CD4-positive, CD25-positive, alpha-beta regulatory T cell (primary cell): ENCODE measurements at regions not wholly inside any gene's neighbourhood (a gene's known extent, or its start where the extent isn't known, plus 50 kb on each side); places are given as distances from the start of the nearest gene placed in this dataset.

Experiments
- ATAC-seq, 2 donors: fragments of 150-1000 bp; cut with Tn5 transposase; one replicate each; pipeline ENCODE4 v1.10.0; 2021; ENCODE audit warnings: low read depth in 2 of 2, moderate number of reproducible peaks in 2 of 2, moderate library complexity in 1 of 2
- DNase-seq, 3 donors: peaks; one replicate each; pipeline versions ENCODE4 v3.0.0 to v3.0.0-alpha.2; 2012 to 2022; ENCODE audit warnings: mixed read lengths in 1 of 3
- H3K27ac ChIP-seq: one replicate; pipeline ENCODE4 v1.7.0; 2013; ENCODE audit warnings: mild to moderate bottlenecking, low read length; ENCODE audit not compliant: insufficient read depth, poor library complexity, severe bottlenecking
- H3K27me3 ChIP-seq: one replicate; pipeline ENCODE4 v1.7.0; 2013; ENCODE audit warnings: low read length; ENCODE audit not compliant: control insufficient read depth, insufficient read depth
- H3K36me3 ChIP-seq: one replicate; pipeline ENCODE4 v1.7.0; 2013; ENCODE audit warnings: mild to moderate bottlenecking, low read length, moderate library complexity; ENCODE audit not compliant: control insufficient read depth, insufficient read depth
- H3K4me1 ChIP-seq: 2 replicates; pipeline ENCODE4 v1.7.0; 2013; ENCODE audit warnings: mild to moderate bottlenecking, low read length; ENCODE audit not compliant: insufficient read depth, control insufficient read depth, poor library complexity, severe bottlenecking
- H3K4me3 ChIP-seq: one replicate; pipeline ENCODE4 v1.7.0; 2013; ENCODE audit warnings: low read depth, mild to moderate bottlenecking, low read length, moderate library complexity
- H3K9me3 ChIP-seq, 2 experiments: 1 replicate in 1 of 2; 2 replicates in 1 of 2; pipeline ENCODE4 v1.7.0; 2013; ENCODE audit warnings: low read length in 2 of 2, mild to moderate bottlenecking in 1 of 2, moderate library complexity in 1 of 2; ENCODE audit not compliant: control insufficient read depth in 2 of 2
- H3K27ac Mint-ChIP-seq, 3 donors: one replicate each; pipeline ENCODE4 v1.8.0; 2020 to 2022; ENCODE audit warnings: mild to moderate bottlenecking in 3 of 3, mixed read lengths in 3 of 3, moderate library complexity in 2 of 3
- H3K27me3 Mint-ChIP-seq: one replicate; pipeline ENCODE4 v1.8.0; 2022; ENCODE audit warnings: mild to moderate bottlenecking, mixed read lengths
- H3K36me3 Mint-ChIP-seq: one replicate; pipeline ENCODE4 v1.8.0; 2020; ENCODE audit warnings: mixed read lengths
- H3K4me1 Mint-ChIP-seq, 4 donors: one replicate each; pipeline ENCODE4 v1.8.0; 2020 to 2022; ENCODE audit warnings: mixed read lengths in 4 of 4, mild to moderate bottlenecking in 1 of 4
- H3K4me3 Mint-ChIP-seq, 4 donors: one replicate each; pipeline ENCODE4 v1.8.0; 2020 to 2022; ENCODE audit warnings: mild to moderate bottlenecking in 4 of 4, mixed read lengths in 4 of 4, moderate library complexity in 3 of 4
- H3K9me3 Mint-ChIP-seq, 7 donors: one replicate each; pipeline ENCODE4 v1.8.0; 2020 to 2022; ENCODE audit warnings: mixed read lengths in 7 of 7, mild to moderate bottlenecking in 3 of 7, moderate library complexity in 2 of 7

DNA sequence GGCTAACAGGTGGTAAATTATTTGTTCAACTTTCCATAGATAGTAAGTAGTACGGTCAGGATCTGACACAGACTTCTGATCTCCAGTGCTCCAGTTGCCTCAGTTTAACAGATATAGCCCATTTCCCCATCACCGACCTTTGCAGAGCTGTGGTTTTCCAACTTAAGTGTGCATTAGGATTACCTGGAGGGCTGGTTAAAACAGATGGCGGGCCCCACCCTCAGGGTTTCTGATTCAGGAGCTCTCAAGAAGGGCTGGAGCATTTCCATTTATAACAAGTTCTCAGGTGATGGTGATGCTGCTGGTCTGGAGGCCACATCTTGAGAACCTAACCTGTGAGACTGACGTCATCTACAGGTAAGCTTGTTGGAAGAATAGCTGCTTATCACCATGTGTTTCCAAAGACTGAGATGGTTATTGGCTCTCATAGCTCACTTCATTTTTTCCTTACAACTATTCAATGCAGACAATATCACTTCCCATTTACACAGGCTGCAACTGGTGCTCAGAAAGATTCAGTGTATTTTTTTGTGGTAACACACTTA is 360.1 kb upstream of the CHD6 start:
- ATAC-seq (no peak), DNase-seq (no peak)
- H3K27me3 Mint-ChIP-seq: no peaks in the 10 kb centered on the region
- no peaks in the 10 kb centered on the region for H3K4me1 Mint-ChIP-seq
- Histone ChIP-seq H3K27me3 (no peaks in the 10 kb centered on the region), H3K4me1 (no peaks in the 10 kb centered on the region), H3K36me3 (no peaks in the 10 kb centered on the region), H3K4me3 (no peak overlapping the region), H3K27ac (no peak overlapping the region), H3K9me3 (no peaks in the 10 kb centered on the region)
- H3K4me3 Mint-ChIP-seq: no peak overlapping the region
- H3K36me3 Mint-ChIP-seq: no peaks in the 10 kb centered on the region
- peaks cover 0 to 7% (median 2%) of the 10 kb centered on the region in 7 donors for H3K9me3 Mint-ChIP-seq
- H3K27ac Mint-ChIP-seq: no peak overlapping the region

DNA sequence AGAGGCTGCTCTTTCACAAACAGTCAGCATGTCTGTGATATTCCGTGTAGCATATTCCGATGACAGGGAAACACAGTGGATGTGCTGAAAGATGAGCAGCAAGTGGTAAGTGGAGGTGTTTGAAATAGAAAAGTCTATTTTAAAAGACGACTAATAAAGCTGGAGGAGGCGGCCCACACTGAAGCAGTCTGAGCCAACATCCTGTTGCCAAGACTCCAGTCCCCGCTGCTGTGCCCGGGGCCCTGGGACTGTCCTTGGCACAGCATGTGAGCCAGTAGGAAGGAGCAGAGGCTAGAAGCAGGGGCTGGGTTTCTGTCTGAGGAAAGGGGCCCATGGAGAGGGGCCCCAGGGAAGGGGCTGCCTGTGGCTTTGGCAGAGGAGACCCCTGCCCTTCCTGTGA is 351.5 kb upstream of the CHD6 start:
- Mint-ChIP-seq H3K36me3 (no peaks in the 10 kb centered on the region), H3K9me3 (peaks cover 0 to 16% (median 2%) of the 10 kb centered on the region in 7 donors), H3K27ac (no peak overlapping the region), H3K4me3 (no peak overlapping the region), H3K27me3 (no peaks in the 10 kb centered on the region), H3K4me1 (no peaks in the 10 kb centered on the region)
- no peaks in the 10 kb centered on the region for H3K9me3 ChIP-seq
- no peaks in the 10 kb centered on the region for H3K27me3 ChIP-seq
- no peaks in the 10 kb centered on the region for H3K36me3 ChIP-seq
- ATAC-seq: no peak
- H3K4me1 ChIP-seq: no peaks in the 10 kb centered on the region
- H3K27ac ChIP-seq: no peak overlapping the region
- DNase-seq: no peak
- H3K4me3 ChIP-seq: no peak overlapping the region

DNA sequence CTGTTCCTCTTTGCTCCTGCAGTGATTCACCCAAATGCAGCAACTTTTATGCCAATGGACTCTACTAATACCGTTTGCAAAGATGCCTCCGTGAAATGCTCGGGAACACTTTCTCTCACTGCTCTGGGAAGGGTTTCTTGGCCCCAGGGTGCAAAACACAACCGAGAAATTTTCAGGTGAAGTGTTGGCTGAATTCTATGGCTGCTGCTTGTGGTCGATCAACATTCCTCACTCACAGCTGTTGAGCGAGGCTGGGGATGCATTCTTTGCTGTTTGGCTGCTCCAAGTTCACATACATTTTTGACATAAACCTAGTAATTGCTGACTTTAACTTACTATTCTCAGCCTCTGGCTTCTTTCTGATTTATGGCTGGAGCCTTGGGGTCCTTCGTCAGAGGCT is 342.0 kb upstream of the CHD6 start:
- no peak overlapping the region for H3K27ac Mint-ChIP-seq
- Histone ChIP-seq H3K27me3 (no peaks in the 10 kb centered on the region), H3K4me1 (no peaks in the 10 kb centered on the region), H3K36me3 (no peaks in the 10 kb centered on the region), H3K9me3 (no peaks in the 10 kb centered on the region), H3K27ac (no peak overlapping the region), H3K4me3 (no peak overlapping the region)
- no peak overlapping the region for H3K4me3 Mint-ChIP-seq
- no peaks in the 10 kb centered on the region for H3K27me3 Mint-ChIP-seq
- peaks cover 0 to 5% (median 0%) of the 10 kb centered on the region in 7 donors for H3K9me3 Mint-ChIP-seq
- no peaks in the 10 kb centered on the region for H3K4me1 Mint-ChIP-seq
- ATAC-seq: no peak
- H3K36me3 Mint-ChIP-seq: no peaks in the 10 kb centered on the region
- no peak for DNase-seq

DNA sequence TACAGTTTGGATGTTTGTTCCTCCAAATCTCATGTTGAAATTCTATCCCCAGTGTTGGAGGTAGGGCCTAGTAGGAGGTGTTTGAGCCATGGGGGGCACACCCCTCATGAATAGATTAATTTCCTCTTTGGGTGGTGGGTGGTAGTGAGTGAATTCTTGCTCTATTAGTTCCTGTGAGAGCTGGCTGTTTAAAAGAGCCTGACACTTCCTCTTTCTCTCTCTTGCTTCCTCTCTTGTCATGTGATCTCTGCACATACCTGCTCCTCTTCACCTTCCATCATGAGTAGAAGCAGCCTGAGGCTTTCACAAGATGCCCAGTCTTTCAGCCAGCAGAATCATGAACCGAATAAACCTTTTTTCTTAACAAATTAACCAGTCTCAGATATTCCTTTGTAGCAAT is 340.2 kb upstream of the CHD6 start:
- no peaks in the 10 kb centered on the region for H3K36me3 ChIP-seq
- ATAC-seq: no peak
- Mint-ChIP-seq H3K4me1 (no peaks in the 10 kb centered on the region), H3K27ac (no peak overlapping the region), H3K4me3 (no peak overlapping the region), H3K9me3 (peaks cover 0 to 3% (median 0%) of the 10 kb centered on the region in 7 donors), H3K36me3 (no peaks in the 10 kb centered on the region), H3K27me3 (peaks cover under 1% of the 10 kb centered on the region)
- no peaks in the 10 kb centered on the region for H3K4me1 ChIP-seq
- no peak overlapping the region for H3K4me3 ChIP-seq
- no peaks in the 10 kb centered on the region for H3K27me3 ChIP-seq
- H3K27ac ChIP-seq: no peak overlapping the region
- no peaks in the 10 kb centered on the region for H3K9me3 ChIP-seq
- no peak for DNase-seq

DNA sequence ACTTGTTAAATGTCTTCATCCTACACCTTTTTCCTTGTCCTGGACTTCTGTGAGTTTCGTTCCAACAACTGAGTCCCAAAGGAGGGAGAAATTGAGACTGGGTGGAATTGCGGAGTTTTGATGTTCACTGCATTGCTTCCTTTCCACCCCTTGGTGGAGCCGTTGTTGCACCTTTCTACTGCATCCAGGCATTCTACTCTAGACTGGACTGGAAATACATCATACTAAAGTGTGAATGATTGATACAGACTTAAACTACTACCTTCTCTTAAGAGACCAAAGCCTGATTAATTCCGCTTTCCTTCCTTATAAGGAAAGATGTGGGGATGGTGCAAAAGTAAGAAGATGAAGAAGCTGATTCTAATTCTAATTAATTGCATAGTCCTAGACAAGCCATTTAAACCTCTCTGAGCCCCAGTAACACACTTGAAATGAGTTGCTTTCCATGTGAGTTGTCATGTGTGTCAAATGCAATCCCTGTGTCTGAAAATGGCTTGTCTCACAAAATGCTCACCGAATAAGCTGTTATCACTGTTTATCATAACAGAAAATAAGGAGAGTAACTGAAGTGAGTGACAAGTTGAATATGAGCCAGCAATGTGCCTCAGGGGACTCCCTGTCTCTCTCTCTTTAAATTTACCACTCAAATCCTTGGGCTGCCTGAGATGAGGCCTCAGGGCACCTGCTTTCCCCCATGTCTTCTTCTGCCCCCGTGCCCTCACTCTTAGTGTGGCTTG is 338.3 kb upstream of the CHD6 start:
- no peaks in the 10 kb centered on the region for H3K36me3 Mint-ChIP-seq
- H3K27ac ChIP-seq: no peak overlapping the region
- DNase-seq (no peak), ATAC-seq (no peak)
- no peaks in the 10 kb centered on the region for H3K36me3 ChIP-seq
- H3K4me1 ChIP-seq: no peaks in the 10 kb centered on the region
- H3K9me3 Mint-ChIP-seq: peaks cover 0 to 3% (median 0%) of the 10 kb centered on the region in 7 donors
- H3K4me1 Mint-ChIP-seq: no peaks in the 10 kb centered on the region
- H3K4me3 ChIP-seq: no peak overlapping the region
- no peaks in the 10 kb centered on the region for H3K9me3 ChIP-seq
- H3K27me3 ChIP-seq: no peaks in the 10 kb centered on the region
- H3K27me3 Mint-ChIP-seq: peaks cover 7% of the 10 kb centered on the region
- H3K27ac Mint-ChIP-seq: no peak overlapping the region
- no peak overlapping the region for H3K4me3 Mint-ChIP-seq

DNA sequence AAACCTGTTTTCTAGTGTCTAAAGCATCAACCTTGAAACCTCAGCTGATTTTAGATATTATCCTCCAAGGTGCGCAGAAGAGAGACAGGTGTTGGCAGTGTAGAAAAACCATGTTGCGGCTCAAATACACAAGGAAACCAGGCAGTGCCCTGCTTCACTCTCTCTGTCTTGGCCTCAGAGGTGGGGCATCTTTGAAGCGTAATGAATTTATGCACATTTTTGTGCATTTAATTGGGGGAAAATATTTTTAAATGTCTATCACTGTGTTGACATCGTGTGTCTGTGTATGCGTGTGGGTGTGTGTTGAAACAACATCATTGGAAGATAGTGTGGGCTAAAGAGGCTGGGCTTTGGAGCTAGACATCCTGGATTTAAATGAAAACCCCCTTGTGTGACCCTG is 334.0 kb upstream of the CHD6 start:
- DNase-seq (no peak), ATAC-seq (no peak)
- Histone ChIP-seq H3K4me1 (no peaks in the 10 kb centered on the region), H3K36me3 (no peaks in the 10 kb centered on the region), H3K27me3 (no peaks in the 10 kb centered on the region), H3K27ac (no peak overlapping the region), H3K4me3 (no peak overlapping the region), H3K9me3 (no peaks in the 10 kb centered on the region)
- H3K4me3 Mint-ChIP-seq: no peak overlapping the region
- H3K27ac Mint-ChIP-seq: no peak overlapping the region
- peaks cover 0 to 2% (median 0%) of the 10 kb centered on the region in 7 donors for H3K9me3 Mint-ChIP-seq
- no peaks in the 10 kb centered on the region for H3K4me1 Mint-ChIP-seq
- H3K36me3 Mint-ChIP-seq: no peaks in the 10 kb centered on the region
- H3K27me3 Mint-ChIP-seq: peaks cover 8% of the 10 kb centered on the region

DNA sequence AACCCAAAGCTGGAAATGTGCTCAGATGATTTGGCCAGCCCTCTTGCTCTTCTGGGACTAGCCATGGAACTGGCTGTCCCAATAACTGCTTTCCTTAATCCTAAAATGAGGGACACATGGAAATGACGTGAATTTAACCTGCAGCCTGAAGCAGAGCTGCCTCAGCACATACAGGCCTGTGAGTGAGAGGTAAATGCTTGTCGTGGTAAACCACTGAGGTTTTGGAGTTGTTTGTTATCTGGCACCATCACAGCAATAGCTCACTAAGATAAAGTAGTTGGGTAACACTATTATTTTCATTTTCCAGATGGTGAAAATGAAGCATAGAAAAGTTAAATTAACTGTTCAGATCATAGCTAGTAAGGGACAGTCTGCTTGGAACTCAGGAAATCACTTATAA is 333.4 kb upstream of the CHD6 start:
- Histone ChIP-seq H3K27me3 (no peaks in the 10 kb centered on the region), H3K36me3 (no peaks in the 10 kb centered on the region), H3K4me3 (no peak overlapping the region), H3K9me3 (no peaks in the 10 kb centered on the region), H3K27ac (no peak overlapping the region), H3K4me1 (no peaks in the 10 kb centered on the region)
- Mint-ChIP-seq H3K36me3 (no peaks in the 10 kb centered on the region), H3K9me3 (peaks cover 0 to 2% (median 0%) of the 10 kb centered on the region in 7 donors), H3K4me1 (no peaks in the 10 kb centered on the region), H3K27ac (no peak overlapping the region), H3K27me3 (peaks cover 8% of the 10 kb centered on the region), H3K4me3 (no peak overlapping the region)
- no peak for DNase-seq
- no peak for ATAC-seq

DNA sequence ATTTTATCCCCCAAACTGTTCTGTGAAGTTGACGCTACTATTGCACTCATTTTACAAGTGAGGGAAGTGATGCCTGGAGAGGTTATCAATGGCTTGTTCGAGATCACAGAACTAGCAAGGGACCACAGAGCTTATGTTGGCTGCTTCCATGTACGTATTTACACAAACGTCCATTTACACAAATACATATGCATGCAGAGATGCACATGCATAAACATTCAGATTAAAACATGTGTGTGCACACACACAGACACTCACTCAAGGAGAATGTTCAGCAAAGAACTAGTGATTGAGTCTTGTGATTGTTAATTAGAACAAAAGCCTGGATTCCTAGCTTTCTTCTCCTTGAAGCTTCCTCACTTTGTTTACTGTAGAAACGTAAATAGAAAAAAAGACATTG is 321.5 kb upstream of the CHD6 start:
- Mint-ChIP-seq H3K9me3 (peaks cover 0 to 4% (median 0%) of the 10 kb centered on the region in 7 donors), H3K36me3 (no peaks in the 10 kb centered on the region), H3K27ac (no peak overlapping the region), H3K27me3 (no peaks in the 10 kb centered on the region), H3K4me3 (no peak overlapping the region), H3K4me1 (no peaks in the 10 kb centered on the region)
- no peaks in the 10 kb centered on the region for H3K27me3 ChIP-seq
- no peak overlapping the region for H3K27ac ChIP-seq
- H3K4me1 ChIP-seq: no peaks in the 10 kb centered on the region
- H3K36me3 ChIP-seq: no peaks in the 10 kb centered on the region
- no peaks in the 10 kb centered on the region for H3K9me3 ChIP-seq
- DNase-seq (no peak), ATAC-seq (no peak)
- no peak overlapping the region for H3K4me3 ChIP-seq
